K562 (cell line): ENCODE measurements at regions not wholly inside any gene's neighbourhood (a gene's known extent, or its start where the extent isn't known, plus 50 kb on each side); places are given as distances from the start of the nearest gene placed in this dataset.

Source experiments
- E2F1 ChIP-seq: sonication (generic); formaldehyde crosslinking; IDR thresholded peaks from 2 replicates; pipeline ENCODE4 v1.8.1; 2023; ENCODE audit warnings: mild to moderate bottlenecking, missing genetic modification reagents, moderate library complexity
- NBN ChIP-seq: fragments of 450-650 bp; IDR thresholded peaks from 2 replicates; pipeline ENCODE4 v1.6.1; 2016; ENCODE audit warnings: low read depth, mild to moderate bottlenecking
- PYGO2 ChIP-seq: fragments of 450-650 bp; IDR thresholded peaks from 2 replicates; pipeline ENCODE4 v1.6.1; 2016; ENCODE audit warnings: mild to moderate bottlenecking, missing genetic modification characterization, moderate library complexity, missing compliant biosample characterization
- SMAD4 ChIP-seq: fragments of 250-450 bp; sonication (Bioruptor Pico); conservative IDR thresholded peaks from 2 replicates; pipeline ENCODE4 v1.8.0; 2021; ENCODE audit warnings: inconsistent platforms, mild to moderate bottlenecking, moderate library complexity

- TF ChIP-seq NBN (no peak), SMAD4 (CRISPR knock-in tag) (no peak), E2F1 (no peak), PYGO2 (tag) (no peak)
Observed at GRCh38 chr3:18217507-18218174, 207.5 kb downstream of the SATB1 start.
